ENCODE measurements at regions not wholly inside any gene's neighbourhood (a gene's known extent, or its start where the extent isn't known, plus 50 kb on each side); places are given as distances from the start of the nearest gene placed in this dataset.
"Not testable (repeated sequence)": the region's sequence is repeated elsewhere in the genome, so short reads cannot be mapped to it uniquely, and the experiment has no call there.

DNA sequence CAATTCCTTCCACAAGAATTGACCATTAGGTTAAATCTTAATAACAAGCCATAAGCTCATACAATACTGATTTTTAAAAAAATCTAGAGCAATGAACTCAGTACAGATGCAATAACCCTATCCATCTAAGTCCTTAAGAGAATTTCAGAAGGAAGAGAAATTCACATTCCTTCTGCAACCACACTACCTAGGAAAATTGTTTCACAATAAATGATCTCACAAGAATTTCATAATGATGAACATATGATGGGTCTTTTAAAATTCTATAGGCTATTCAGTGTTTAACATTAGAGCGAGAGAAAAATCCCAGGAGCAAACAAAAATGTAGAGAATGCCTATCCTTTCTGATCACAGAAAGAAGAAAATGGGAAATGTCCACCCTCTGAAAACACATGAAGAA is 70.0 kb upstream of the MAGI2 start:
- Mint-ChIP-seq H3K27me3 (no peaks in the 10 kb centered on the region), H3K9me3 (no peaks in the 10 kb centered on the region), H3K4me1 (ENCODE audit: low read depth) (no peaks in the 10 kb centered on the region), H3K4me3 (no peak overlapping the region), H3K36me3 (ENCODE audit: low read depth) (no peaks in the 10 kb centered on the region), H3K27ac (no peak overlapping the region)
- CTCF ChIA-PET = no interaction called here
- no peak for ATAC-seq
- DNase-seq = no peak
- TF ChIP-seq, protein P1, sequence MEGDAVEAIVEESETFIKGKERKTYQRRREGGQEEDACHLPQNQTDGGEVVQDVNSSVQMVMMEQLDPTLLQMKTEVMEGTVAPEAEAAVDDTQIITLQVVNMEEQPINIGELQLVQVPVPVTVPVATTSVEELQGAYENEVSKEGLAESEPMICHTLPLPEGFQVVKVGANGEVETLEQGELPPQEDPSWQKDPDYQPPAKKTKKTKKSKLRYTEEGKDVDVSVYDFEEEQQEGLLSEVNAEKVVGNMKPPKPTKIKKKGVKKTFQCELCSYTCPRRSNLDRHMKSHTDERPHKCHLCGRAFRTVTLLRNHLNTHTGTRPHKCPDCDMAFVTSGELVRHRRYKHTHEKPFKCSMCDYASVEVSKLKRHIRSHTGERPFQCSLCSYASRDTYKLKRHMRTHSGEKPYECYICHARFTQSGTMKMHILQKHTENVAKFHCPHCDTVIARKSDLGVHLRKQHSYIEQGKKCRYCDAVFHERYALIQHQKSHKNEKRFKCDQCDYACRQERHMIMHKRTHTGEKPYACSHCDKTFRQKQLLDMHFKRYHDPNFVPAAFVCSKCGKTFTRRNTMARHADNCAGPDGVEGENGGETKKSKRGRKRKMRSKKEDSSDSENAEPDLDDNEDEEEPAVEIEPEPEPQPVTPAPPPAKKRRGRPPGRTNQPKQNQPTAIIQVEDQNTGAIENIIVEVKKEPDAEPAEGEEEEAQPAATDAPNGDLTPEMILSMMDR (IDR thresholded peaks at IDR 0.05) = no peak
- intact Hi-C loops (cut with micrococcal nuclease) = no loop called here
- POLR2A ChIA-PET = no interaction called here

DNA sequence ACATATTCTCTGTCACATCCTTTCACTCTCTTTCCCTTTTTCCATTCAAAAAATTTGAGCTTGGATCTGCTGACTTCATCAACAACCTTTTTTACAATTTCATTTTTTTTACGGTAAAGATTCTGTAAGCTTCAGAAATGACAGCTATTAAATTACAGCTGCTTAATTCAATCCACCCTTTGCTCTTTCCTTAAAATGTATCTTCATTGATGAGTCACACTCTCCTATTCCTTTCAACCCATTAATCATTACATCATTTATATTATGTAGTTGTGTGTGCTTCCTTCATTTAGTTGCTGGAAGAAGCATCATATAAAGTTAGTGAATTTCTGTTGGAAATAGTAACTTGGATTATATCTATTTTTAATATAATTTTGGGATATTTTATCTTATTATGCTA is 67.1 kb upstream of the MAGI2 start:
- no peak for DNase-seq
- no peaks in the 10 kb centered on the region for H3K4me1 Mint-ChIP-seq (ENCODE audit: low read depth)
- ChIA-PET POLR2A (no interaction called here), CTCF (no interaction called here)
- H3K9me3 Mint-ChIP-seq = no peaks in the 10 kb centered on the region
- H3K4me3 Mint-ChIP-seq = no peak overlapping the region
- H3K27me3 Mint-ChIP-seq = no peaks in the 10 kb centered on the region
- TF ChIP-seq, protein P1 (IDR thresholded peaks at IDR 0.05) = no peak
- intact Hi-C loops (cut with micrococcal nuclease) = no loop called here
- no peak overlapping the region for H3K27ac Mint-ChIP-seq
- no peaks in the 10 kb centered on the region for H3K36me3 Mint-ChIP-seq (ENCODE audit: low read depth)
- no peak for ATAC-seq

DNA sequence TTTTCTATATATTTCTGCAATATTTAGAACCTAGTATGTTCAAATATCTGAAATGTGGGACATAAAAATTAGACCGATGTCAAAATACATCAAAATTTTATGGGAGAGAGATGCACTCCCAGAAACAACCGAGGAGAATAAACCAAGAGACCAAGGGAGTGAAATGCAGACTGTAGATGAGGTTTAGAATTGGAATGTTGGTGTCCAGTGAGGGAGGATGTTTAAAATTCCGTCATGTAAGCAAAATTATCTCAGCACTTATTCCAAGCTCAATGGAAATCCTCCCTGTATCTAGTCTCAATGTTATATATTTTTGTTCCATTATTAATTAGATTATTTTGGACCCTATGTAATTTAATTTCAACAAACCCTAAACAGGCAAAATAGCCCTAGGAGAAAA is 61.9 kb upstream of the MAGI2 start:
- ChIA-PET CTCF (no interaction called here), POLR2A (no interaction called here)
- no peaks in the 10 kb centered on the region for H3K9me3 Mint-ChIP-seq
- H3K27ac Mint-ChIP-seq = no peak overlapping the region
- TF ChIP-seq, protein P1 (IDR thresholded peaks at IDR 0.05) = no peak
- no peaks in the 10 kb centered on the region for H3K36me3 Mint-ChIP-seq (ENCODE audit: low read depth)
- intact Hi-C loops (cut with micrococcal nuclease) = no loop called here
- no peaks in the 10 kb centered on the region for H3K27me3 Mint-ChIP-seq
- no peaks in the 10 kb centered on the region for H3K4me1 Mint-ChIP-seq (ENCODE audit: low read depth)
- DNase-seq = no peak
- no peak overlapping the region for H3K4me3 Mint-ChIP-seq
- ATAC-seq = no peak

DNA sequence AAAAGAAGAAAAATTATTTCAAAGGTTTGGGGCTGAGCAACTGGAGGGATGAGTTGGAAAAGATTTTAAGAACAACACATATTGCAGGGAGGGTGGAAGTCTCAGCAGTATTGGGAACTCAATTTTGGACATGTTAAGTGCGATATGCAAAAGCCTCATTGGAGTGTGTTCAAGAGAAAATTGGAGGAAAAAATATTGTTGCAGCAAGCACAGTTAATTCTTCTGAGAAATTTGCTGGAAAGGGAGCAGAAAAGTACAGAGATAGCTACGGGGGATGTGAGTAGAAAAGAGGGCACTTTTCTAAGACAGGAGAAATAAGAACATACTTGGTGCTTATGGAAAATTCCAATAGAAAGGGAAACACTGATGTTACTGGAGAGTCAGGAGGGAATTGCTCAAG is 59.8 kb upstream of the MAGI2 start:
- Mint-ChIP-seq H3K4me3 (no peak overlapping the region), H3K4me1 (ENCODE audit: low read depth) (no peaks in the 10 kb centered on the region), H3K27me3 (no peaks in the 10 kb centered on the region), H3K36me3 (ENCODE audit: low read depth) (no peaks in the 10 kb centered on the region), H3K27ac (no peak overlapping the region), H3K9me3 (no peaks in the 10 kb centered on the region)
- intact Hi-C loops (cut with micrococcal nuclease) = no loop called here
- TF ChIP-seq, protein P1 (IDR thresholded peaks at IDR 0.05) = no peak
- DNase-seq (no peak), ATAC-seq (no peak)
- ChIA-PET CTCF (no interaction called here), POLR2A (no interaction called here)

DNA sequence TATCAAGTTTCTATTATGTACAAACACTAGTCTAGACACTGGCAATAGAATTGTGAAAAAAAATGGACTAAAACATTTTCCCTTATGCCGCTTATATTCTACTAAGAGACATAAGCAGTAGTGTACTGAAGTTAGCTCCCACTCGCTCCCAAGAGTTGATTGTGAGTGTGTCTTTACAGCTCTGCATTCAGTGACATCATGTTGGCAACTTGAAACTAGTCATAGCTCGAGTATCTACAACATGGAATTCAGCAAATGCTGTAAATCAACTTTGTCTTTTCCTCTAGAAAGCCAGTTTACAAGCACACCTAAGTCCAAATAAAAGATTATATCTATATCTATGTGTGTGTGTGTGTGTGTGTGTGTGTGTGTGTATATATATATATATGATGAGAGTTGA is 58.8 kb upstream of the MAGI2 start:
- H3K36me3 Mint-ChIP-seq (ENCODE audit: low read depth) = no peaks in the 10 kb centered on the region
- no peak for ATAC-seq
- H3K27ac Mint-ChIP-seq = no peak overlapping the region
- DNase-seq = no peak
- intact Hi-C loops (cut with micrococcal nuclease) = no loop called here
- H3K4me1 Mint-ChIP-seq (ENCODE audit: low read depth) = no peaks in the 10 kb centered on the region
- H3K27me3 Mint-ChIP-seq = no peaks in the 10 kb centered on the region
- TF ChIP-seq, protein P1 (IDR thresholded peaks at IDR 0.05) = no peak
- H3K9me3 Mint-ChIP-seq = no peaks in the 10 kb centered on the region
- H3K4me3 Mint-ChIP-seq = no peak overlapping the region
- ChIA-PET CTCF (no interaction called here), POLR2A (no interaction called here)

DNA sequence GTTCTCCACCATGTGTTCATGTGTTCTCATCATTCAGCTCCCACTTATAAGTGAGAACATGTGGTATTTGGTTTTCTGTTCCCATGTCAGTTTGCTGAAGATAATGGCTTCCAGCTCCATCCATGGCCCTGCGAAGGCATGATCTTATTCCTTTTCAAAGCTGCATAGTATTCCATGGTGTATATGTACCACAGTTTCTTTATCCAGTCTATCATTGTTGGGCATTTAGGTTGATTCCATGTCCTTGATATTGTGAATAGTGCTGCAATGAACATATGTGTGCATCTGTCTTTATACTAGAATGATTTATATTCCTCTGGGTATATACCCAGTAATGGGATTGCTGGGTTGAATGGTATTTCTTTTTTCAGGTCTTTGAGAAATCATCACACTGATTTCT is 57.6 kb upstream of the MAGI2 start:
- ATAC-seq; H3K27me3 Mint-ChIP-seq; DNase-seq; H3K4me3 Mint-ChIP-seq; H3K36me3 Mint-ChIP-seq (ENCODE audit: low read depth); CTCF ChIA-PET; H3K4me1 Mint-ChIP-seq (ENCODE audit: low read depth); POLR2A ChIA-PET; H3K27ac Mint-ChIP-seq; intact Hi-C loops (cut with micrococcal nuclease); H3K9me3 Mint-ChIP-seq: not testable (repeated sequence)
